ENCODE measurements at regions not wholly inside any gene's neighbourhood (a gene's known extent, or its start where the extent isn't known, plus 50 kb on each side); places are given as distances from the start of the nearest gene placed in this dataset.

DNA sequence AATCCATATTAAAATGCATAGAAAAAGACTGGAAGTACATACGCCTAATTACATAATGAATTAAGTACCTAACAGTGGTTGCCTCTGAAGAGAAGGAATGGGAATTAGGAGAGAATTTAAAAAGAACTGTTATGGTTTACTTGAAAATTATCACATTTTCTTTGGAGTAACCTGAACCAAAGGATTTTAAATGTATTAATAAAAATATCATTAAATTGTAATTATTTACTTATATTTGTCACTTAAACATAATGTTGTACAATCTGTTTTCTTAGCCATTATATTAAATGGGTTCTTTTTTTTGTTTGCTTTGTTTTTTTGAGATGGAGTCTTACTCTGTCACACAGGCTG lies 114.2 kb upstream of the SLC7A14 start:
- Histone ChIP-seq H3K27me3 (ENCODE audit: insufficient read depth) (no peaks in the 10 kb centered on the region), H3F3A (replicated peaks; ENCODE audit: insufficient read depth) (peaks cover 27% of the 10 kb centered on the region), H3K4me1 (ENCODE audit: control insufficient read depth in 1 of 2, insufficient read depth in 2 of 2, low read depth in 1 of 2, low read length in 1 of 2) (peaks cover 5 to 20% of the 10 kb centered on the region in 2 experiments), H3K9me3 (no peaks in the 10 kb centered on the region), H3K4me3 (ENCODE audit: low read depth in 2 of 2, low read length in 1 of 2) (no peak overlapping the region), H2AFZ (ENCODE audit: low read depth) (no peak overlapping the region), H3K4me2 (no peak overlapping the region), H3K27ac (ENCODE audit: low read depth in 2 of 2, low read length in 1 of 2) (no peak overlapping the region), H3K79me2 (ENCODE audit: insufficient read depth) (no peaks in the 10 kb centered on the region), H4K20me1 (ENCODE audit: insufficient read depth) (no peaks in the 10 kb centered on the region), H3K9me2 (no peaks in the 10 kb centered on the region), H3K36me3 (replicated peaks in 1 of 2; ENCODE audit: control insufficient read depth in 1 of 2, insufficient read depth in 2 of 2, low read length in 1 of 2) (no peaks in the 10 kb centered on the region), H3K9ac (no peak overlapping the region)
- no peak for TF ChIP-seq MEF2A (IDR thresholded peaks at IDR 0.05; ENCODE audit: borderline replicate concordance, low read depth)
- TF ChIP-seq, protein P1, sequence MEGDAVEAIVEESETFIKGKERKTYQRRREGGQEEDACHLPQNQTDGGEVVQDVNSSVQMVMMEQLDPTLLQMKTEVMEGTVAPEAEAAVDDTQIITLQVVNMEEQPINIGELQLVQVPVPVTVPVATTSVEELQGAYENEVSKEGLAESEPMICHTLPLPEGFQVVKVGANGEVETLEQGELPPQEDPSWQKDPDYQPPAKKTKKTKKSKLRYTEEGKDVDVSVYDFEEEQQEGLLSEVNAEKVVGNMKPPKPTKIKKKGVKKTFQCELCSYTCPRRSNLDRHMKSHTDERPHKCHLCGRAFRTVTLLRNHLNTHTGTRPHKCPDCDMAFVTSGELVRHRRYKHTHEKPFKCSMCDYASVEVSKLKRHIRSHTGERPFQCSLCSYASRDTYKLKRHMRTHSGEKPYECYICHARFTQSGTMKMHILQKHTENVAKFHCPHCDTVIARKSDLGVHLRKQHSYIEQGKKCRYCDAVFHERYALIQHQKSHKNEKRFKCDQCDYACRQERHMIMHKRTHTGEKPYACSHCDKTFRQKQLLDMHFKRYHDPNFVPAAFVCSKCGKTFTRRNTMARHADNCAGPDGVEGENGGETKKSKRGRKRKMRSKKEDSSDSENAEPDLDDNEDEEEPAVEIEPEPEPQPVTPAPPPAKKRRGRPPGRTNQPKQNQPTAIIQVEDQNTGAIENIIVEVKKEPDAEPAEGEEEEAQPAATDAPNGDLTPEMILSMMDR (IDR thresholded peaks at IDR 0.05) = no peak
- ChIA-PET CTCF (no interaction called here), POLR2A (no interaction called here)
- DNase-seq = no peak
- 38% methylated on average over 1 of the region's 1 CpG for WGBS (ENCODE audit: low lambda C conversion rate)

DNA sequence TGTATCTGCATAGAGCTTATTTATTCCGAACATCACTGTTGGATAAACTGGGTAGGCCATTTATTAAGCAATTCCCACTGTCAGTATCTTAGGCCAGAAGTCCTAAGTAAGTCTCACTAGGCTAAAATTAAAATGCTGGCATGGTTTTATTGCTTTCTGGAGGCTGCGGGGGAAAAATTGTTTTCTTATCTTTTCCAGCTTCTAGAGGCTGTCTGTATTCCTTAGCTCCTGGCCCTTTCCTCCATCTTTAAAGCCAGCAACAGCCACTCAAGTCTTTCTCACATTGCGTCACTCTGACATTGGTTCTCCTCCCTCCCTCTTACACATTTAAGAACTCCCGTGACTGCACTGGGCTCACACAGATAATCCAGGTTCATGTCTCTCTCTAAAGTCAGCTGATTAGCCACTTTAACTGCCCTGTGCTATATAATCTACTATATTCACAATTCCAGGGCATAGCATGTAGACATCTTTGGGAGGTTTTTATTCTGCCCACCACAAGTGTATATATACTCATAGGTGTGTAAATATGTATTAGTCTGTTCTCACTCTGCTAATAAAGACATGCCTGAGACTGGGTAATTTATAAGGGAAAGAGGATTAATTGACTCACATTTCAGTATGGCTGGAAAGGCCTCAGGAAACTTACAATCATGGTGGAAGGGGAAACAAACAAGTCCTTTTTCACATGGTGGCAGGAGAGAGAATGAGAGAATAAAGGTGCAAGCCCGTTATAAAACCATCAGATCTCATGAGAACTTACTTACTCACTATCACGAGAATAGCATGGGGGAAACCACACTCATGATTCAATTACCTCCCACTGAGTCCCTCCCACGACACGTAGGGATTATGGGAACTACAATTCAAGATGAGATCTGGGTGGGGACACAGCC lies 113.5 kb upstream of the SLC7A14 start:
- POLR2A ChIA-PET = no interaction called here
- Histone ChIP-seq H3K9me2 (no peaks in the 10 kb centered on the region), H3K9me3 (no peaks in the 10 kb centered on the region), H3K4me1 (ENCODE audit: control insufficient read depth in 1 of 2, insufficient read depth in 2 of 2, low read depth in 1 of 2, low read length in 1 of 2) (peaks cover 5 to 20% of the 10 kb centered on the region in 2 experiments), H3K79me2 (ENCODE audit: insufficient read depth) (no peaks in the 10 kb centered on the region), H3K36me3 (replicated peaks in 1 of 2; ENCODE audit: control insufficient read depth in 1 of 2, insufficient read depth in 2 of 2, low read length in 1 of 2) (no peaks in the 10 kb centered on the region), H4K20me1 (ENCODE audit: insufficient read depth) (no peaks in the 10 kb centered on the region), H3F3A (replicated peaks; ENCODE audit: insufficient read depth) (peaks cover 24% of the 10 kb centered on the region), H3K4me3 (ENCODE audit: low read depth in 2 of 2, low read length in 1 of 2) (no peak overlapping the region), H3K27me3 (ENCODE audit: insufficient read depth) (no peaks in the 10 kb centered on the region), H3K9ac (no peak overlapping the region), H3K27ac (ENCODE audit: low read depth in 2 of 2, low read length in 1 of 2) (no peak overlapping the region), H3K4me2 (no peak overlapping the region), H2AFZ (ENCODE audit: low read depth) (no peak overlapping the region)
- TF ChIP-seq ELF1 (IDR thresholded peaks at IDR 0.05) (no peak), FOSL2 (IDR thresholded peaks at IDR 0.05; ENCODE audit: borderline replicate concordance, low read depth) (no peak), NRF1 (IDR thresholded peaks at IDR 0.05; ENCODE audit: low read depth, low read length) (no peak), CHD2 (IDR thresholded peaks at IDR 0.05; ENCODE audit: low read length, partially characterized antibody) (no peak), NFIC (IDR thresholded peaks at IDR 0.05; ENCODE audit: borderline replicate concordance) (no peak), GABPA (IDR thresholded peaks at IDR 0.05; ENCODE audit: low read depth) (no peak), MXI1 (IDR thresholded peaks at IDR 0.05; ENCODE audit: low read depth, low read length) (no peak), RXRA (IDR thresholded peaks at IDR 0.05; ENCODE audit: borderline replicate concordance, low read depth) (no peak), SIN3A (IDR thresholded peaks at IDR 0.05; ENCODE audit: borderline replicate concordance, low read depth, low read length) (no peak), JUND (IDR thresholded peaks at IDR 0.05) (no peak), TAF1 (IDR thresholded peaks at IDR 0.05; ENCODE audit: borderline replicate concordance, low read depth, low read length) (no peak)
- TF ChIP-seq, protein P2, sequence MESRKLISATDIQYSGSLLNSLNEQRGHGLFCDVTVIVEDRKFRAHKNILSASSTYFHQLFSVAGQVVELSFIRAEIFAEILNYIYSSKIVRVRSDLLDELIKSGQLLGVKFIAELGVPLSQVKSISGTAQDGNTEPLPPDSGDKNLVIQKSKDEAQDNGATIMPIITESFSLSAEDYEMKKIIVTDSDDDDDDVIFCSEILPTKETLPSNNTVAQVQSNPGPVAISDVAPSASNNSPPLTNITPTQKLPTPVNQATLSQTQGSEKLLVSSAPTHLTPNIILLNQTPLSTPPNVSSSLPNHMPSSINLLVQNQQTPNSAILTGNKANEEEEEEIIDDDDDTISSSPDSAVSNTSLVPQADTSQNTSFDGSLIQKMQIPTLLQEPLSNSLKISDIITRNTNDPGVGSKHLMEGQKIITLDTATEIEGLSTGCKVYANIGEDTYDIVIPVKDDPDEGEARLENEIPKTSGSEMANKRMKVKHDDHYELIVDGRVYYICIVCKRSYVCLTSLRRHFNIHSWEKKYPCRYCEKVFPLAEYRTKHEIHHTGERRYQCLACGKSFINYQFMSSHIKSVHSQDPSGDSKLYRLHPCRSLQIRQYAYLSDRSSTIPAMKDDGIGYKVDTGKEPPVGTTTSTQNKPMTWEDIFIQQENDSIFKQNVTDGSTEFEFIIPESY (IDR thresholded peaks at IDR 0.05; ENCODE audit: borderline replicate concordance, low read depth) = no peak
- TF ChIP-seq, protein P3, sequence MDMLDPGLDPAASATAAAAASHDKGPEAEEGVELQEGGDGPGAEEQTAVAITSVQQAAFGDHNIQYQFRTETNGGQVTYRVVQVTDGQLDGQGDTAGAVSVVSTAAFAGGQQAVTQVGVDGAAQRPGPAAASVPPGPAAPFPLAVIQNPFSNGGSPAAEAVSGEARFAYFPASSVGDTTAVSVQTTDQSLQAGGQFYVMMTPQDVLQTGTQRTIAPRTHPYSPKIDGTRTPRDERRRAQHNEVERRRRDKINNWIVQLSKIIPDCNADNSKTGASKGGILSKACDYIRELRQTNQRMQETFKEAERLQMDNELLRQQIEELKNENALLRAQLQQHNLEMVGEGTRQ (IDR thresholded peaks at IDR 0.05; ENCODE audit: borderline replicate concordance, low read depth, low read length) = no peak
- TF ChIP-seq, protein P4, sequence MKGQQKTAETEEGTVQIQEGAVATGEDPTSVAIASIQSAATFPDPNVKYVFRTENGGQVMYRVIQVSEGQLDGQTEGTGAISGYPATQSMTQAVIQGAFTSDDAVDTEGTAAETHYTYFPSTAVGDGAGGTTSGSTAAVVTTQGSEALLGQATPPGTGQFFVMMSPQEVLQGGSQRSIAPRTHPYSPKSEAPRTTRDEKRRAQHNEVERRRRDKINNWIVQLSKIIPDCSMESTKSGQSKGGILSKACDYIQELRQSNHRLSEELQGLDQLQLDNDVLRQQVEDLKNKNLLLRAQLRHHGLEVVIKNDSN (IDR thresholded peaks at IDR 0.05; ENCODE audit: borderline replicate concordance, low read depth) = no peak
- CTCF ChIA-PET = interaction anchor here (1.0 to 1.2 kb wide), 3 partner anchors 9 to 112 kb away, joined by 3 to 6 read pairs (median 4); no protein-coding TSS in a partner anchor
- no peak for DNase-seq
- 88% methylated on average over 8 of the region's 8 CpGs for WGBS (ENCODE audit: low lambda C conversion rate)

Data from SK-N-SH (cell line).